GM23248 (cell line): ENCODE measurements at regions not wholly inside any gene's neighbourhood (a gene's known extent, or its start where the extent isn't known, plus 50 kb on each side); places are given as distances from the start of the nearest gene placed in this dataset.

Source experiments
- EZH2 ChIP-seq: fragments of 200-600 bp; sonication (generic); IDR thresholded peaks from 2 replicates; pipeline ENCODE4 v1.6.1; 2018; ENCODE audit warnings: antibody characterized with exemption, mild to moderate bottlenecking; ENCODE audit not compliant: insufficient read depth, poor library complexity, severe bottlenecking
- EZH2phosphoT487 ChIP-seq: fragments of 200-600 bp; sonication (generic); IDR thresholded peaks from 2 replicates; pipeline ENCODE4 v1.6.1; 2018; ENCODE audit warnings: antibody characterized with exemption, moderate library complexity, mild to moderate bottlenecking, low read depth; ENCODE audit not compliant: insufficient read depth

GRCh38 chr10:124236816-124237215 lies 143.4 kb upstream of the CHST15 start:
- TF ChIP-seq EZH2phosphoT487 (no peak), EZH2 (no peak)
